22Rv1 (cell line): ENCODE measurements at regions not wholly inside any gene's neighbourhood (a gene's known extent, or its start where the extent isn't known, plus 50 kb on each side); places are given as distances from the start of the nearest gene placed in this dataset.

ENCODE experiments used
- ZFX ChIP-seq: fragments of 450-650 bp; IDR thresholded peaks from 2 replicates; pipeline ENCODE4 v1.6.1; 2017; ENCODE audit warnings: antibody characterized with exemption, borderline replicate concordance
- TF ChIP-seq, protein P1 (sequence below): fragments of 450-650 bp; IDR thresholded peaks from 2 replicates; pipeline ENCODE4 v1.5.1; 2017; ENCODE audit warnings: mild to moderate bottlenecking

DNA sequence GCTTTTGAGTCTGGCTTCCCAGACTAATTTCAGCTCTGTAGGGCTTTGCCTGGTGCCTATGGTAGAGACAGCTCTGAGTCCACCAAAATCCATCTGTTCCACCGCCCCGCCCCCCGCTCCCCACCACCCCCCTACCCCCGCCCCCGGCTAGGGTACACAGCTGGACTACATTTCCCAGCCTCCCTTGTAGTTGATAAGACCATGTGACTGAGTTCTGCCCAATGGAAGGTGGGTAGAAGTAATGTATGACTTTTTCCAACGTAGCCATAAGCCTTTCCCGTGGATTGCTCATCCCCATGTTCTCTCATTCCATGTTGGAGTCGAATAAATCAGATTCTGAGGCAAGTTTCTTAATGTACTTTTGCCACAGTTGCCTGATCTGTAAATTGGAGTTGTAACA is 786.7 kb upstream of the EEF2KMT start:
- TF ChIP-seq, protein P1, sequence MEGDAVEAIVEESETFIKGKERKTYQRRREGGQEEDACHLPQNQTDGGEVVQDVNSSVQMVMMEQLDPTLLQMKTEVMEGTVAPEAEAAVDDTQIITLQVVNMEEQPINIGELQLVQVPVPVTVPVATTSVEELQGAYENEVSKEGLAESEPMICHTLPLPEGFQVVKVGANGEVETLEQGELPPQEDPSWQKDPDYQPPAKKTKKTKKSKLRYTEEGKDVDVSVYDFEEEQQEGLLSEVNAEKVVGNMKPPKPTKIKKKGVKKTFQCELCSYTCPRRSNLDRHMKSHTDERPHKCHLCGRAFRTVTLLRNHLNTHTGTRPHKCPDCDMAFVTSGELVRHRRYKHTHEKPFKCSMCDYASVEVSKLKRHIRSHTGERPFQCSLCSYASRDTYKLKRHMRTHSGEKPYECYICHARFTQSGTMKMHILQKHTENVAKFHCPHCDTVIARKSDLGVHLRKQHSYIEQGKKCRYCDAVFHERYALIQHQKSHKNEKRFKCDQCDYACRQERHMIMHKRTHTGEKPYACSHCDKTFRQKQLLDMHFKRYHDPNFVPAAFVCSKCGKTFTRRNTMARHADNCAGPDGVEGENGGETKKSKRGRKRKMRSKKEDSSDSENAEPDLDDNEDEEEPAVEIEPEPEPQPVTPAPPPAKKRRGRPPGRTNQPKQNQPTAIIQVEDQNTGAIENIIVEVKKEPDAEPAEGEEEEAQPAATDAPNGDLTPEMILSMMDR, result no peak
- no peak for TF ChIP-seq ZFX
